Mesodermal cell (in vitro differentiated cells): ENCODE measurements at regions not wholly inside any gene's neighbourhood (a gene's known extent, or its start where the extent isn't known, plus 50 kb on each side); places are given as distances from the start of the nearest gene placed in this dataset.

Experiments
- H3K27ac ChIP-seq: 2 replicates; pipeline ENCODE4 v1.7.0; 2013; ENCODE audit warnings: mild to moderate bottlenecking, low read depth, low read length, moderate library complexity; ENCODE audit not compliant: severe bottlenecking
- H3K36me3 ChIP-seq: 2 replicates; pipeline ENCODE4 v1.7.1; 2013; ENCODE audit warnings: mild to moderate bottlenecking, low read length, moderate library complexity; ENCODE audit not compliant: control insufficient read depth, insufficient read depth
- H3K4me1 ChIP-seq: one replicate; pipeline ENCODE4 v1.7.1; 2013; ENCODE audit warnings: mild to moderate bottlenecking, low read length; ENCODE audit not compliant: insufficient read depth, control insufficient read depth, poor library complexity, severe bottlenecking
- H3K4me3 ChIP-seq: 2 replicates; pipeline ENCODE4 v1.7.0; 2013; ENCODE audit warnings: low read length, control low read depth, mild to moderate bottlenecking; ENCODE audit not compliant: insufficient read depth, poor library complexity, severe bottlenecking; ENCODE audit errors: extremely low read depth
- H3K9me3 ChIP-seq: 2 replicates; pipeline ENCODE4 v1.7.1; 2013; ENCODE audit warnings: mild to moderate bottlenecking, low read length, moderate library complexity; ENCODE audit not compliant: control insufficient read depth
- WGBS, 2 experiments: methylation state at CpG; one replicate each; pipeline ENCODE4 v1.1.5; 2013; ENCODE audit warnings: missing lambda C conversion rate in 2 of 2; ENCODE audit not compliant: insufficient coverage in 2 of 2; 5-methylcytosine and 5-hydroxymethylcytosine counted together

GRCh38 chr3:153338487-153338886 is 176.5 kb downstream of the RAP2B start:
- Histone ChIP-seq H3K9me3 (no peaks in the 10 kb centered on the region), H3K36me3 (no peaks in the 10 kb centered on the region), H3K27ac (no peak overlapping the region), H3K4me1 (peaks cover 4% of the 10 kb centered on the region), H3K4me3 (no peak overlapping the region)
- WGBS, 2 experiments: 88 to 92% methylated on average over 2 of the region's 3 CpGs

- Histone ChIP-seq H3K9me3 (no peaks in the 10 kb centered on the region), H3K4me1 (peaks cover 8% of the 10 kb centered on the region), H3K4me3 (no peak overlapping the region), H3K36me3 (no peaks in the 10 kb centered on the region), H3K27ac (no peak overlapping the region)
Measured at GRCh38 chr3:153339065-153339464, 177.0 kb downstream of the RAP2B start.

GRCh38 chr3:153343988-153344782 is 182.2 kb downstream of the RAP2B start:
- H3K9me3 ChIP-seq: no peaks in the 10 kb centered on the region
- 88 to 93% methylated on average over 3 of the region's 3 CpGs for WGBS, 2 experiments
- H3K27ac ChIP-seq: no peak overlapping the region
- peaks cover 8% of the 10 kb centered on the region for H3K4me1 ChIP-seq
- no peaks in the 10 kb centered on the region for H3K36me3 ChIP-seq
- H3K4me3 ChIP-seq: no peak overlapping the region

- 71 to 86% methylated on average over 1 of the region's 2 CpGs for WGBS, 2 experiments
- no peak overlapping the region for H3K4me3 ChIP-seq
- no peaks in the 10 kb centered on the region for H3K36me3 ChIP-seq
- no peaks in the 10 kb centered on the region for H3K9me3 ChIP-seq
- peaks cover 12% of the 10 kb centered on the region for H3K4me1 ChIP-seq
- H3K27ac ChIP-seq: no peak overlapping the region
Measured at GRCh38 chr3:153348457-153349107, 186.6 kb downstream of the RAP2B start.

GRCh38 chr3:153349108-153349499 is 187.1 kb downstream of the RAP2B start:
- H3K4me3 ChIP-seq: no peak overlapping the region
- 93 to 94% methylated on average over 1 of the region's 1 CpG for WGBS, 2 experiments
- H3K4me1 ChIP-seq: peaks cover 8% of the 10 kb centered on the region
- H3K36me3 ChIP-seq: no peaks in the 10 kb centered on the region
- H3K9me3 ChIP-seq: no peaks in the 10 kb centered on the region
- no peak overlapping the region for H3K27ac ChIP-seq

GRCh38 chr3:153350420-153350819 is 188.4 kb downstream of the RAP2B start:
- peak overlapping the region; percentile 23 for H3K27ac ChIP-seq
- H3K4me3 ChIP-seq: no peak overlapping the region
- WGBS, 2 experiments: 80 to 83% methylated on average over 1 to 2 of the region's 2 CpGs
- no peaks in the 10 kb centered on the region for H3K36me3 ChIP-seq
- H3K9me3 ChIP-seq: no peaks in the 10 kb centered on the region
- peaks cover 8% of the 10 kb centered on the region for H3K4me1 ChIP-seq

GRCh38 chr3:153354641-153355040 is 192.6 kb downstream of the RAP2B start:
- no CpG with 5 or more reads among the region's 1 CpG for WGBS, 2 experiments
- H3K27ac ChIP-seq: no peak overlapping the region
- no peaks in the 10 kb centered on the region for H3K9me3 ChIP-seq
- H3K4me1 ChIP-seq: peaks cover 6% of the 10 kb centered on the region
- H3K36me3 ChIP-seq: no peaks in the 10 kb centered on the region
- no peak overlapping the region for H3K4me3 ChIP-seq

- H3K4me1 ChIP-seq: no peaks in the 10 kb centered on the region
- H3K4me3 ChIP-seq: no peak overlapping the region
- H3K9me3 ChIP-seq: no peaks in the 10 kb centered on the region
- H3K27ac ChIP-seq: no peak overlapping the region
- 71 to 85% methylated on average over 1 of the region's 1 CpG for WGBS, 2 experiments
- no peaks in the 10 kb centered on the region for H3K36me3 ChIP-seq
Measured at GRCh38 chr3:153355559-153355958, 193.5 kb downstream of the RAP2B start.

GRCh38 chr3:153356908-153357307 is 194.9 kb downstream of the RAP2B start:
- no peaks in the 10 kb centered on the region for H3K36me3 ChIP-seq
- no peaks in the 10 kb centered on the region for H3K9me3 ChIP-seq
- WGBS, 2 experiments: no CpG with 5 or more reads among the region's 2 CpGs
- H3K4me1 ChIP-seq: no peaks in the 10 kb centered on the region
- H3K4me3 ChIP-seq: no peak overlapping the region
- no peak overlapping the region for H3K27ac ChIP-seq

- H3K36me3 ChIP-seq: no peaks in the 10 kb centered on the region
- H3K4me1 ChIP-seq: no peaks in the 10 kb centered on the region
- no peak overlapping the region for H3K27ac ChIP-seq
- H3K4me3 ChIP-seq: no peak overlapping the region
- H3K9me3 ChIP-seq: no peaks in the 10 kb centered on the region
- WGBS, 2 experiments: no CpG with 5 or more reads among the region's 2 CpGs
Measured at GRCh38 chr3:153357436-153357835, 195.4 kb downstream of the RAP2B start.
